IPS-20b (cell line): ENCODE measurements at regions not wholly inside any gene's neighbourhood (a gene's known extent, or its start where the extent isn't known, plus 50 kb on each side); places are given as distances from the start of the nearest gene placed in this dataset.

Experiments used
- H3K27ac ChIP-seq: one replicate; pipeline ENCODE4 v1.5.1; 2013; ENCODE audit warnings: low read length
- H3K27me3 ChIP-seq: 2 replicates; pipeline ENCODE4 v1.6.1; 2013; ENCODE audit warnings: mild to moderate bottlenecking, low read length, inconsistent platforms; ENCODE audit not compliant: insufficient read depth
- H3K36me3 ChIP-seq: 2 replicates; pipeline ENCODE4 v1.6.1; 2013; ENCODE audit warnings: low read depth, mild to moderate bottlenecking, inconsistent platforms, low read length, moderate library complexity; ENCODE audit not compliant: insufficient read depth
- H3K4me1 ChIP-seq: 2 replicates; pipeline ENCODE4 v1.6.1; 2013; ENCODE audit warnings: mild to moderate bottlenecking, control low read depth, inconsistent platforms, low read length, moderate library complexity; ENCODE audit not compliant: insufficient read depth
- H3K4me3 ChIP-seq: 2 replicates; pipeline ENCODE4 v1.5.1; 2013; ENCODE audit warnings: mild to moderate bottlenecking, low read length, inconsistent platforms
- H3K9ac ChIP-seq: 2 replicates; pipeline ENCODE4 v1.6.1; 2013; ENCODE audit warnings: low read depth, mild to moderate bottlenecking, inconsistent platforms, low read length, moderate library complexity
- H3K9me3 ChIP-seq: 2 replicates; pipeline ENCODE4 v1.6.1; 2013; ENCODE audit warnings: mild to moderate bottlenecking, low read depth, low read length, inconsistent platforms; ENCODE audit not compliant: insufficient read depth

- Histone ChIP-seq H3K9me3 (no peaks in the 10 kb centered on the region), H3K27ac (no peak overlapping the region), H3K9ac (no peak overlapping the region), H3K4me3 (no peak overlapping the region), H3K36me3 (no peaks in the 10 kb centered on the region), H3K4me1 (no peaks in the 10 kb centered on the region), H3K27me3 (peaks cover 30% of the 10 kb centered on the region; the same call in 1 of the 2 replicates)
These were observed 90.9 kb upstream of the CISTR start for GRCh38 chr12:53842686-53843085.

- H3K4me3 ChIP-seq: no peak overlapping the region
- no peak overlapping the region for H3K9ac ChIP-seq
- peaks cover 30% of the 10 kb centered on the region; the same call in 1 of the 2 replicates for H3K27me3 ChIP-seq
- H3K36me3 ChIP-seq: no peaks in the 10 kb centered on the region
- no peaks in the 10 kb centered on the region for H3K4me1 ChIP-seq
- H3K9me3 ChIP-seq: no peaks in the 10 kb centered on the region
- H3K27ac ChIP-seq: no peak overlapping the region
These were observed 91.8 kb upstream of the CISTR start for GRCh38 chr12:53843545-53843944.

GRCh38 chr12:53844994-53845844 is 93.4 kb upstream of the HOXC13 start:
- H3K27ac ChIP-seq: no peak overlapping the region
- no peaks in the 10 kb centered on the region for H3K36me3 ChIP-seq
- peaks cover 30% of the 10 kb centered on the region for H3K27me3 ChIP-seq
- no peak overlapping the region for H3K4me3 ChIP-seq
- no peaks in the 10 kb centered on the region for H3K9me3 ChIP-seq
- H3K4me1 ChIP-seq: no peaks in the 10 kb centered on the region
- H3K9ac ChIP-seq: no peak overlapping the region

GRCh38 chr12:53845932-53846331 is 92.7 kb upstream of the HOXC13 start:
- Histone ChIP-seq H3K27ac (no peak overlapping the region), H3K27me3 (peaks cover 30% of the 10 kb centered on the region), H3K4me1 (no peaks in the 10 kb centered on the region), H3K4me3 (no peak overlapping the region), H3K9me3 (no peaks in the 10 kb centered on the region), H3K36me3 (no peaks in the 10 kb centered on the region), H3K9ac (no peak overlapping the region)

GRCh38 chr12:53849113-53849512 is 89.5 kb upstream of the HOXC13 start:
- H3K9me3 ChIP-seq: no peaks in the 10 kb centered on the region
- H3K27me3 ChIP-seq: peaks cover 37% of the 10 kb centered on the region
- no peak overlapping the region for H3K4me3 ChIP-seq
- no peak overlapping the region for H3K9ac ChIP-seq
- no peaks in the 10 kb centered on the region for H3K4me1 ChIP-seq
- H3K27ac ChIP-seq: no peak overlapping the region
- H3K36me3 ChIP-seq: no peaks in the 10 kb centered on the region

- no peaks in the 10 kb centered on the region for H3K36me3 ChIP-seq
- no peak overlapping the region for H3K27ac ChIP-seq
- no peaks in the 10 kb centered on the region for H3K4me1 ChIP-seq
- no peak overlapping the region for H3K9ac ChIP-seq
- peaks cover 37% of the 10 kb centered on the region for H3K27me3 ChIP-seq
- no peak overlapping the region for H3K4me3 ChIP-seq
- no peaks in the 10 kb centered on the region for H3K9me3 ChIP-seq
These were observed 89.0 kb upstream of the HOXC13 start for GRCh38 chr12:53849656-53850055.

- Histone ChIP-seq H3K4me3 (no peak overlapping the region), H3K9me3 (no peaks in the 10 kb centered on the region), H3K4me1 (no peaks in the 10 kb centered on the region), H3K9ac (no peak overlapping the region), H3K27me3 (peaks cover 26% of the 10 kb centered on the region), H3K36me3 (no peaks in the 10 kb centered on the region), H3K27ac (no peak overlapping the region)
These were observed 86.6 kb upstream of the HOXC13 start for GRCh38 chr12:53852061-53852460.

- Histone ChIP-seq H3K9ac (no peak overlapping the region), H3K27ac (no peak overlapping the region), H3K36me3 (no peaks in the 10 kb centered on the region), H3K4me3 (no peak overlapping the region), H3K27me3 (peaks cover 26% of the 10 kb centered on the region), H3K4me1 (no peaks in the 10 kb centered on the region), H3K9me3 (no peaks in the 10 kb centered on the region)
These were observed 85.6 kb upstream of the HOXC13 start for GRCh38 chr12:53852992-53853391.

GRCh38 chr12:53854701-53855316 is 83.8 kb upstream of the HOXC13 start:
- no peak overlapping the region for H3K9ac ChIP-seq
- no peak overlapping the region for H3K4me3 ChIP-seq
- H3K27ac ChIP-seq: no peak overlapping the region
- H3K27me3 ChIP-seq: peaks cover 13% of the 10 kb centered on the region; the same call in 1 of the 2 replicates
- no peaks in the 10 kb centered on the region for H3K36me3 ChIP-seq
- H3K4me1 ChIP-seq: no peaks in the 10 kb centered on the region
- no peaks in the 10 kb centered on the region for H3K9me3 ChIP-seq

- Histone ChIP-seq H3K9me3 (no peaks in the 10 kb centered on the region), H3K27me3 (peaks cover 18% of the 10 kb centered on the region)
These were observed 82.5 kb upstream of the HOXC13 start for GRCh38 chr12:53856132-53856531.

GRCh38 chr12:53857666-53858065 is 81.0 kb upstream of the HOXC13 start:
- Histone ChIP-seq H3K9ac (no peak overlapping the region), H3K9me3 (no peaks in the 10 kb centered on the region), H3K27ac (no peak overlapping the region), H3K36me3 (no peaks in the 10 kb centered on the region), H3K27me3 (peaks cover 14% of the 10 kb centered on the region), H3K4me3 (no peak overlapping the region), H3K4me1 (no peaks in the 10 kb centered on the region)

More at GRCh38 chr12:53856132-53856531, 82.5 kb upstream of the HOXC13 start:
- H3K27ac ChIP-seq: no peak overlapping the region
- H3K4me1 ChIP-seq: no peaks in the 10 kb centered on the region
- H3K36me3 ChIP-seq: no peaks in the 10 kb centered on the region
- H3K4me3 ChIP-seq: no peak overlapping the region
- H3K9ac ChIP-seq: no peak overlapping the region
